GM19467 (cell line): ENCODE measurements at regions not wholly inside any gene's neighbourhood (a gene's known extent, or its start where the extent isn't known, plus 50 kb on each side); places are given as distances from the start of the nearest gene placed in this dataset.
"Not testable (repeated sequence)": the region's sequence is repeated elsewhere in the genome, so short reads cannot be mapped to it uniquely, and the experiment has no call there.

Experiments used
- ATAC-seq: cut with Tn5 transposase; IDR thresholded peaks from one replicate; pipeline ENCODE4 v1.9.1; 2021; ENCODE audit warnings: mild to moderate bottlenecking, moderate library complexity; ENCODE audit not compliant: unreplicated experiment

GRCh38 chr2:180705122-180705521 lies 275.3 kb upstream of the UBE2E3 start:
- ATAC-seq: no peak

DNA sequence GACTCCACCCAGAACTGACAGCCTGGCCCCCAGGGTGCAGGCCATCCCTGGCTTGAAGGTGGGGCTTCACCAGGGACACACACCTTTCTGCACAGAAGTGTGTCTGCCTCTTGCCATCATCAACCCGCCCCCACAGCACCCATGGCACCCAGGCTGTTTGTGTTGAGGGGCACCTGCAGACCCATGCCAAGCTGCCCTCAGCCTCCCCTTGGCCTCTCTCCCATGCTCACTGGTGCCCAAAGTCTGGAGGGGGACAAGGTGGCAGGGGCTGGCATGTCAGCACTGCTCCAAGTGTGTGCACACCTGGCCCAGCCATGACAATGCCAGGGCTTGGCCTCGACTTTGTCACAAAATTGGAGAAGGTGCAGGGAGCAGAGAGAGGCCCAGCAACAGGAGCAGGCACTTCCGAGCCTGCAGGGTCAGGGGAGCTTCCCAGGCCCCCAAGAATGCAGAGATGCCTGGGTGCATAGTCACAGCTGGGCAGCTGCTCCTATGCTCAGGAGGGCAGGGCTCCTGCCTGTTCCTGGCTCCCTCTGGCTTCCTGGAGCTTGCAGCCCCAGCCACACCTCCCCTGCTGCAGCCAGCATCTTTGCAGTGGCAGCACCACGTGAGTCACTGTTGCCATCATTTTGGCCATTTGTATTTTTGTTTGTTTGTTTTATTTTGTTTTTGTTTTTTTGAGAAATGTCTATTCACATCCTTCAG lies 280.6 kb upstream of the UBE2E3 start:
- no peak for ATAC-seq

GRCh38 chr2:180698668-180699067 lies 281.7 kb upstream of the UBE2E3 start:
- no peak for ATAC-seq

DNA sequence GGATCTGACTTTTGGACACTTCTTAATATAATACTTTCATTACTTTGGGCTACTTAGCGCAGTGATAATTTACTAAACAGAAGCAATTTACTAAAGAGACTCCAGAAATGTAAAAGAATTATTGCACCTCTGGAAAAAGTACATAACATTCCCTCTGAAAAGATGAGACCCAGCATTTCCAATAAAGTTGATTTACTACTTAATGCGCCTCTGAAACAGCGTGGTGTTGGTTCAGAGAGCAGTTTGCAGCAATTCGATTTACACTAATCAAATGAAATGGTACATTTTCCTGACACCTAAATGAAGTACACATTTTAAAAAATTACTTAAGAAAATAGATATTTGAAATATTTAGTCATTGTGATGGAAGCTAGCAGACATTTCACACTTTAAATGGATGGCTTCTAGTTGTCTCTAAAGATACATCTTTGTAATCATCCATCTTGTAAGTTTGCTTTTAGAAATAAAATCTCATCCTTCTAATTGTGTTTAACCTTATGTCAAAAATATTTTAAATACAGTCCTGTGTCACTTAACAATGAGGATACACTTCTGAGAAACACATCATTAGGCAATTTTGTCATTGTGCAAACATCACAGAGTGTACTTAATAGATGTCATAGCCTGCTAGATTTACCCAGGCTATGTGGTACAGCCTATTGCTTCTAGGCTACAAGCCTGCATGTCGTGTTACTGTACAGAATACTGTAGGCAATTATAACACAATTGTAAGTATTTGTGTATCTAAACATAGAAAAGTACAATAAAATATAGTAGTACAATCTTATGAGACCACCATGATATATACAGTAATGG lies 284.6 kb upstream of the UBE2E3 start:
- no peak for ATAC-seq

GRCh38 chr2:180694445-180695421 lies 285.7 kb upstream of the UBE2E3 start:
- no peak for ATAC-seq

- ATAC-seq: no peak
Measured at GRCh38 chr2:180692322-180692721, 288.1 kb upstream of the UBE2E3 start.

GRCh38 chr2:180691855-180692223 lies 288.6 kb upstream of the UBE2E3 start:
- ATAC-seq: not testable (repeated sequence)

GRCh38 chr2:180691186-180691854 lies 289.1 kb upstream of the UBE2E3 start:
- ATAC-seq: not testable (repeated sequence)

DNA sequence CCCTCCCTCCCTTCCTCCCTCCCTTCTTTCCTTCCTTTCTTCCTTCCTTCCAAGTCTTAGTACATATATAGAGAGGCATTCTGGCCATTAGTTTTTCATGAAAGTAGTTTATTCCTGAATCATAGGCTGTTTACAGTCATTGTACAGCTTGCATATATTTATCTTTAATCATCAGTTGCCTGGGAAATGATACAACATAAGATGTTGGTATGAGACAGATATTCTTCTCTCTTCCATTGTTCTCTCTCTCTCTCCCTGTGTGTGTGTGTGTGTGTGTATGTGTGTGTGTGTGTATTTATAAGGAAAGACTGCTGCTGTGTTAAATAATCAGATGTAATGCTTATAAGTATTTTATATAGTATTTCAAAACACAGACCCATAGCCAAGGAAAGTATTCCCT lies 289.8 kb upstream of the UBE2E3 start:
- no peak for ATAC-seq

DNA sequence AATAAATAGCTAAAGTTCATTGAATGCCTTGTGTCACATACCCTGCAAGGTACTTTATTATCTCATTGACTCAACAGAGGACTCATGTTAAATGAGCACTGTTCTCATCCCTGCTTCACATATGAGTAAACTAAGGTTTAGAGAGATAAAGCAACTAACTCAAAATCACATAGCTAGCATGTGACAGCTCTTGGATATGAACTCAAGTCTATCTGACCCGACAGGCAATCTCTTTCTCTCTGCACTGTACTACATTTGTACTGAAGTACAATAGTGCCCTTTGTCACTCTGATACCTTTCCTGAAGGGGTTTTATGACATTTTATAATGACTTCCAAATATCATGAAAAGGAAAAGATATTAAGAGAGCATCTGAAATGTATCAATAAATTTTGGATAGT lies 297.5 kb upstream of the UBE2E3 start:
- no peak for ATAC-seq

DNA sequence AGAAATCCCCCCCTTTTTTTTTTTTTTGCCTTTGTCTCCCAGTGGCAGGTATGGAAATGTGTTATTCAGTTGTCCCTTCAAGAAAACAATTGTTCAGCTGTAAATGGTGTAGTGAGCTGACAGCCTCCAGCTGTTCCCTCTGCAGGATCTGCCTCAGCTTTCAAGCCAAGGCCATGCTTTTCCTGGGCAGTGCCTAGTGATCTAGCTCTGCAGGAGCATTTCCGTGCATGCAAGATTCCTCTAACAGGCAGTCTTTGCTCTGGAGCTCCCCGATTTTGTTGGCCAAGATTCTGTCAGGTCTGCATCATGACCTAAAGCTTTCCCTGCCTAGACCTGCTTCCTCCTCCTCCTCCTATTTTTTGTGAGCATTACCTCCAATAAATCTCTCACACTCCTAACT lies 300.7 kb upstream of the UBE2E3 start:
- ATAC-seq: no peak

GRCh38 chr2:180678625-180678972 lies 301.8 kb upstream of the UBE2E3 start:
- ATAC-seq: no peak

- no peak for ATAC-seq
Measured at GRCh38 chr2:180677930-180678624, 302.3 kb upstream of the UBE2E3 start.

DNA sequence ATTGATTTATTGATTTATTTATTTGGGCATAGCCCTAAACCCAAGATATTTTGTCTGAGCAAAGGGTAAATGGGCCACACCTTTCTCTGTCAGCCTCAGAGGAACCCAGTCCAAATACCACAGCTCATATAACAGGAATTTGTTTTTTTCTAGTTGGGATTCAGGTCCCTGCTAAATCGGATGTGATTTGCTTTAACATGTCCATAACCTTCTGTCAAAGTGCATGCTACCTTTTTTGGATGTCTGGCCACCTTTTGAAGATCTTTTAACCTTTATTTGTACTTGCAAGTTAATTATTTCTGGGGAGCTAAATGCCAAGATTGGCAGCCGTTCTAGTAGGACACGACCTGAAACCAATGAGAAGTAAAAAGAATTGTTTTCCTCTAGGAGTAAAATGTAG lies 303.2 kb upstream of the UBE2E3 start:
- ATAC-seq: no peak

GRCh38 chr2:180676520-180677025 lies 303.8 kb upstream of the UBE2E3 start:
- ATAC-seq: no peak

- ATAC-seq: no peak
Measured at GRCh38 chr2:180675170-180675569, 305.2 kb upstream of the UBE2E3 start.

DNA sequence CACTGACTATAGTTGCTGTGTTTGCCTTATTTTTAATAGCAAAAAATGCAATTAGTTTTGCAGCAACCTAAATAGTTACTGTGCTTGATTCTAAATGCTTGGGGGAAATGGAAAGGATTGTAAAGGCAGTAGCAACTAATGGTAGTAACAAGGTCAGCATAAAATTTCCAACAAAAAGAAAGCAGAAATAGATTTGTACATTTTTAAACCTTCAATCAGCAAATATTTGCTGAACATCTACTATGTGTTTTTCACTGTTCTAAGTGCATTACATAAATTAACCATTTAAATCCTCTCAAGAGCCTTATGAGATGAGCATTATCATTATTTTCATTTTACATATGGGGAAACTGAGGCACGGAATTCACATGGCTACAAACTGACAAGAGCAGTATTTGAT lies 308.0 kb upstream of the UBE2E3 start:
- no peak for ATAC-seq

GRCh38 chr2:180670302-180671003 lies 310.0 kb upstream of the UBE2E3 start:
- no peak for ATAC-seq

DNA sequence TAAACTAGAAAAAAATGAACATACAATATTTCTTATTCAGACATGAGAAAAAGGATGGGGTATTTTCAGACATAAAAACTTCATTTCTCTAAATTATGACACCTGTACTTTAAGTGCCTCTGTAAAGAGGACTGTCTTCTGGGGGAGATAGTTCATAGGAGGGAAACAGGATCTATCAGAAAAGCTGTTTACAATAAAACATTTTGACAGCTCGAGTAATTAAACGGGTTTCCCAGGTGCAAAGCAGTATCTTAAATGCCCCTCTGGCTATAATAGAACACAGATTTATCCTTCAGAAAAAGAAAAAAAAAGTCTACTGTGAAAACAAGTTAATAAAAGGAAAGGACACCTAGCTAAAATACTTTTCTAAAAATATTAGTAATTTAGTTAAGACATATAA lies 311.4 kb upstream of the UBE2E3 start:
- no peak for ATAC-seq
